Keratinocyte (primary cell): ENCODE measurements at regions not wholly inside any gene's neighbourhood (a gene's known extent, or its start where the extent isn't known, plus 50 kb on each side); places are given as distances from the start of the nearest gene placed in this dataset.

ENCODE experiments used
- DNase-seq: peaks from one replicate; pipeline ENCODE4 v3.0.0-alpha.2; 2011; ENCODE audit warnings: low read depth, missing footprints, low spot score
- FAIRE-seq: peaks from 2 replicates; lab custom pipeline; 2011; peaks lifted over from hg19 to GRCh38; lab: Jason Lieb, UNC
- H2AFZ ChIP-seq: 2 replicates; pipeline ENCODE4 v1.6.0; 2012; ENCODE audit warnings: low read length, control low read depth, inconsistent platforms; ENCODE audit not compliant: control insufficient read depth
- H3K27ac ChIP-seq: 2 replicates; pipeline ENCODE4 v1.5.1; 2011; ENCODE audit warnings: low read length; ENCODE audit not compliant: control insufficient read depth, insufficient read depth
- H3K27me3 ChIP-seq: 3 replicates; pipeline ENCODE4 v1.6.0; 2011; ENCODE audit warnings: low read length; ENCODE audit not compliant: control insufficient read depth, insufficient read depth; ENCODE audit errors: extremely low read depth
- H3K36me3 ChIP-seq, 2 experiments: 2 replicates in 1 of 2; 3 replicates in 1 of 2; pipeline ENCODE4 v1.5.1; 2011; ENCODE audit warnings: low read length in 2 of 2, mild to moderate bottlenecking in 1 of 2; ENCODE audit not compliant: control insufficient read depth in 2 of 2, insufficient read depth in 2 of 2; ENCODE audit errors: extremely low read depth in 1 of 2
- H3K4me1 ChIP-seq: 3 replicates; pipeline ENCODE4 v1.5.1; 2011; ENCODE audit warnings: low read length; ENCODE audit not compliant: control insufficient read depth, insufficient read depth; ENCODE audit errors: extremely low read depth
- H3K4me2 ChIP-seq: 3 replicates; pipeline ENCODE4 v1.6.0; 2011; ENCODE audit warnings: low read depth, low read length; ENCODE audit not compliant: control insufficient read depth, insufficient read depth; ENCODE audit errors: extremely low read depth
- H3K4me3 ChIP-seq, 3 experiments: fragments of 200-600 bp in 1 of 3; sonication (generic) in 1 of 3; 2 replicates in 2 of 3; 3 replicates in 1 of 3; pipeline ENCODE4 v1.5.1; 2011 to 2016; ENCODE audit warnings: low read length in 3 of 3, mild to moderate bottlenecking in 3 of 3, control low read depth in 2 of 3, inconsistent platforms in 1 of 3, low read depth in 1 of 3, mixed read lengths in 1 of 3, mixed run types in 1 of 3, moderate library complexity in 1 of 3; ENCODE audit not compliant: control insufficient read depth in 2 of 3, insufficient read depth in 2 of 3; ENCODE audit errors: extremely low read depth in 1 of 3
- H3K79me2 ChIP-seq: 2 replicates; pipeline ENCODE4 v1.6.0; 2012; ENCODE audit warnings: low read length; ENCODE audit not compliant: control insufficient read depth, insufficient read depth
- H3K9ac ChIP-seq: 3 replicates; pipeline ENCODE4 v1.6.0; 2011; ENCODE audit warnings: low read length; ENCODE audit not compliant: control insufficient read depth, insufficient read depth; ENCODE audit errors: extremely low read depth
- H3K9me1 ChIP-seq: 3 replicates; pipeline ENCODE4 v1.6.0; 2011; ENCODE audit warnings: low read length; ENCODE audit not compliant: control insufficient read depth, insufficient read depth; ENCODE audit errors: extremely low read depth
- H3K9me3 ChIP-seq: 2 replicates; pipeline ENCODE4 v1.5.1; 2012; ENCODE audit warnings: low read depth, low read length; ENCODE audit not compliant: control insufficient read depth
- H4K20me1 ChIP-seq: 3 replicates; pipeline ENCODE4 v1.6.0; 2011; ENCODE audit warnings: low read length; ENCODE audit not compliant: control insufficient read depth, insufficient read depth; ENCODE audit errors: extremely low read depth
- EZH2 ChIP-seq: IDR thresholded peaks from one replicate; pipeline ENCODE4 v1.6.1; 2012; ENCODE audit warnings: inconsistent platforms, mild to moderate bottlenecking, low read length, moderate library complexity
- dilution Hi-C: fragments of 300-500 bp; cut with MboI; formaldehyde crosslinking; loops from one replicate; pipeline ENCODE4 v1.7.0; 2020; ENCODE audit warnings: low sequenced_read_pairs; ENCODE audit not compliant: extremely low pct_ligation_motif_present
- TF ChIP-seq, protein P1 (sequence below), 3 experiments: IDR thresholded peaks in 1 of 3; conservative IDR thresholded peaks in 1 of 3; optimal IDR thresholded peaks in 1 of 3; 2 replicates in 2 of 3; 3 replicates in 1 of 3; pipeline versions ENCODE3 to v1.5.1; 2011; ENCODE audit warnings: low read length in 3 of 3, mild to moderate bottlenecking in 3 of 3, moderate library complexity in 2 of 3, control low read depth in 1 of 3, inconsistent platforms in 1 of 3; ENCODE audit not compliant: insufficient read depth in 2 of 3; ENCODE audit errors: extremely low read depth in 1 of 3

DNA sequence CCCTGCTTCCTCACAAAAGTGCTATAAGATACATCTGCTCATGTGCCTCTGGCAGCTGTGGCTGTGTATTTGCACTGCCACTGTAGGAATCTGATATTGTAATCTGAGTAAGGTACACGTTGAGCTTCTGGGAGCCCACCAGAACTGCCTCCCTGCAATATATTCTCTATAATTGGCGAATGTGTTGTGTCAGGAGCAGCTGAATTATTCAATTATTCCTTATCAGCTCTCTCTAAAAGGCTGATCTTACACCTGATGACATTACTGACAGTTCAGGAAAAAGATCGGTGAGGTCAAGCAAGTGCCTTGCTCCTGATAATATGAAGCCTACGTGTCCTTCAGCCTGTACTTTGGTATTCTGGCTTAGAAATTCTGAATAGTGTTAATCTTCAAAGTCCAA is 1015.0 kb downstream of the CDH9 start:
- DNase-seq (no peak), FAIRE-seq (no peak)
- no peak overlapping the region for H2AFZ ChIP-seq
- no peak overlapping the region for H3K4me2 ChIP-seq
- no peaks in the 10 kb centered on the region for H3K79me2 ChIP-seq
- H3K4me1 ChIP-seq: no peaks in the 10 kb centered on the region
- H3K27ac ChIP-seq: no peak overlapping the region
- no peaks in the 10 kb centered on the region for H3K27me3 ChIP-seq
- no peak overlapping the region for H3K9ac ChIP-seq
- no peaks in the 10 kb centered on the region for H3K36me3 ChIP-seq
- TF ChIP-seq, protein P1, sequence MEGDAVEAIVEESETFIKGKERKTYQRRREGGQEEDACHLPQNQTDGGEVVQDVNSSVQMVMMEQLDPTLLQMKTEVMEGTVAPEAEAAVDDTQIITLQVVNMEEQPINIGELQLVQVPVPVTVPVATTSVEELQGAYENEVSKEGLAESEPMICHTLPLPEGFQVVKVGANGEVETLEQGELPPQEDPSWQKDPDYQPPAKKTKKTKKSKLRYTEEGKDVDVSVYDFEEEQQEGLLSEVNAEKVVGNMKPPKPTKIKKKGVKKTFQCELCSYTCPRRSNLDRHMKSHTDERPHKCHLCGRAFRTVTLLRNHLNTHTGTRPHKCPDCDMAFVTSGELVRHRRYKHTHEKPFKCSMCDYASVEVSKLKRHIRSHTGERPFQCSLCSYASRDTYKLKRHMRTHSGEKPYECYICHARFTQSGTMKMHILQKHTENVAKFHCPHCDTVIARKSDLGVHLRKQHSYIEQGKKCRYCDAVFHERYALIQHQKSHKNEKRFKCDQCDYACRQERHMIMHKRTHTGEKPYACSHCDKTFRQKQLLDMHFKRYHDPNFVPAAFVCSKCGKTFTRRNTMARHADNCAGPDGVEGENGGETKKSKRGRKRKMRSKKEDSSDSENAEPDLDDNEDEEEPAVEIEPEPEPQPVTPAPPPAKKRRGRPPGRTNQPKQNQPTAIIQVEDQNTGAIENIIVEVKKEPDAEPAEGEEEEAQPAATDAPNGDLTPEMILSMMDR (optimal IDR thresholded peaks at IDR 0.05 in 1 of 3, IDR thresholded peaks at IDR 0.05 in 1 of 3, conservative IDR thresholded peaks at IDR 0.05 in 1 of 3; ENCODE audit: extremely low read depth in 1 of 3, insufficient read depth in 2 of 3, low read length in 3 of 3): no peak
- TF ChIP-seq EZH2: no peak
- no peaks in the 10 kb centered on the region for H3K9me3 ChIP-seq
- H3K4me3 ChIP-seq: no peak overlapping the region
- H4K20me1 ChIP-seq: no peaks in the 10 kb centered on the region
- no peaks in the 10 kb centered on the region for H3K9me1 ChIP-seq
- dilution Hi-C loops: no loop called here

DNA sequence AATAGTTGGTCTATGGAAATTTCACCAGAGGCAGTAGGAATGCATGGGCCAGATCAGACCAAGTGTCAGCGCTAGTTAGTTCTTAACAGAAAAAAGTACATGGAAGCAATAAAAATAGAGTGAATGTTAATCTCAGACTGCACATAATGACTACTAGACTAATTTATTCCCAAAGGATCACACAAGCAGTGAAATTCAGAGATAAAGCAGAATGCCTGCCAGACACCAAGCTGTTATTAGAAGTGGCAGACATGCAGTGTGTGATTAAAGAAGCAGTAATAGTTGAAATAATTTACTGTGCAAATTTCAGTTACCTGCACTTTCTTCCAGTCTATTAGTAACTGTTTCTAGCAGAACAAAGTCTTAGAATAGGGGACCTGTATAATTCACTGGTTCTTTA is 1024.2 kb downstream of the CDH9 start:
- TF ChIP-seq EZH2: no peak
- TF ChIP-seq, protein P1 (optimal IDR thresholded peaks at IDR 0.05 in 1 of 3, IDR thresholded peaks at IDR 0.05 in 1 of 3, conservative IDR thresholded peaks at IDR 0.05 in 1 of 3; ENCODE audit: extremely low read depth in 1 of 3, insufficient read depth in 2 of 3, low read length in 3 of 3): no peak
- no peaks in the 10 kb centered on the region for H3K27me3 ChIP-seq
- no peaks in the 10 kb centered on the region for H3K4me1 ChIP-seq
- H3K79me2 ChIP-seq: no peaks in the 10 kb centered on the region
- H3K9me1 ChIP-seq: no peaks in the 10 kb centered on the region
- no peak for DNase-seq
- no peaks in the 10 kb centered on the region for H3K36me3 ChIP-seq
- H3K4me3 ChIP-seq: no peak overlapping the region
- H3K9me3 ChIP-seq: peaks cover 2% of the 10 kb centered on the region
- FAIRE-seq: no peak
- dilution Hi-C loops: no loop called here
- no peak overlapping the region for H3K4me2 ChIP-seq
- no peak overlapping the region for H3K9ac ChIP-seq
- H3K27ac ChIP-seq: no peak overlapping the region
- H4K20me1 ChIP-seq: no peaks in the 10 kb centered on the region
- no peak overlapping the region for H2AFZ ChIP-seq
